NCI-H146 (cell line): ENCODE measurements at regions not wholly inside any gene's neighbourhood (a gene's known extent, or its start where the extent isn't known, plus 50 kb on each side); places are given as distances from the start of the nearest gene placed in this dataset.
"Not testable (repeated sequence)": the region's sequence is repeated elsewhere in the genome, so short reads cannot be mapped to it uniquely, and the experiment has no call there.

Source experiments
- DNase-seq: peaks from one replicate; lab custom pipeline; 2025; lab: John Stamatoyannopoulos, UW

DNA sequence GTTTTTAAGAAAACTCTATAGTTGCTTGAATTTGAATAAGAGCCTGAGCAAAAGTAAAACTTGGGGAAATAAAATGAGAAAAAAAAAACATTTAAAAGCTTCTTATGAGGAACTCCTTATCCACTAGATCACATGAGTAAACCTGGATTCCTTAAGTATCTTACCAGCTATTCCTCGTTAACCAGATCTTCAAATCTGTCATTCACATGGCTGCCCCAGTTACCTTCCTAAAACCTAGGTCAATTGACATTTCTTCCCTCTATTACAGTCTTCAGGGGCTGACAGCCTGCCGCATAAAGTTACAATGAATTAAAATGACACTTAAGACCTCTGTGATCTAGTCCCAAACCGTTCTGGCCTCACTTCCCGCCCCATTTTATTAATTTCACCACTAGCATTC, 583.6 kb downstream of the NR2F2 start:
- DNase-seq = no peak

DNA sequence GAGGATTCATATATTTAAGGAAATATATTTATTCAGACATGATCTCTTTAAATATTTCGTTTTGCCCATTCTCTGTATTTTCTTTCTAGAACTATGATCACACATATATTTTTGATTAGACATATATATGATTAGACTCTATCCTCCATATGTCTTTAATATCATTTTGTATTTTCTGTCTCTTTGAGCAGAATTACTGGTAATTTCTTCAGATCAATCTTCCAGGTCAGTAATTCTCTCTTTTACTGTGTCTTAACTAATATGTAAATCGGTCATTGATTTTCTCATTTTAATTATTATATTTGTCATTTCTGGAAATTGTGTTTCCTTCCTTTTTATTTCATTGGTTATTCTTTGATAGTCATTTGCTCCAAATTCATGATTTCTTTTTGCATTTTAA, 586.2 kb downstream of the NR2F2 start:
- DNase-seq = no peak

DNA sequence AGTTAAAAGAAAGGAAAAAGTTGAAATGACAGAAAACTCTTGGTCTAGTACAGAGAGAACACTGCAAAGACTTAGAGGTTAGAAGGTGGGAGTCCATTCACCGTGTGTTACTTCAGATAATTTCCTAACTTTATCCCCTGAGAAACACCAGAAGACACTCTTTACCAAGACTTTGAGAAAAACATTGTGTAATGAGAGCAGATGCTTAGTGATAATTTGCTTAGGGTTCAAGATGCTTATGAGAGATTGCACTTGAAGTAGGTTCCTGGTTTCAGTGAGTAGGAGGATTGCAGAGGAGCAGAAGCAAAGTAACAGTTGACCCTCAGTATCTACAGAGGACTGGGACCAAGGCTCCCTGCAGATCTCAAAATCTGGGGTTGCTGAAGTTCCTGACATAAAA, 594.1 kb downstream of the NR2F2 start:
- DNase-seq = no peak

DNA sequence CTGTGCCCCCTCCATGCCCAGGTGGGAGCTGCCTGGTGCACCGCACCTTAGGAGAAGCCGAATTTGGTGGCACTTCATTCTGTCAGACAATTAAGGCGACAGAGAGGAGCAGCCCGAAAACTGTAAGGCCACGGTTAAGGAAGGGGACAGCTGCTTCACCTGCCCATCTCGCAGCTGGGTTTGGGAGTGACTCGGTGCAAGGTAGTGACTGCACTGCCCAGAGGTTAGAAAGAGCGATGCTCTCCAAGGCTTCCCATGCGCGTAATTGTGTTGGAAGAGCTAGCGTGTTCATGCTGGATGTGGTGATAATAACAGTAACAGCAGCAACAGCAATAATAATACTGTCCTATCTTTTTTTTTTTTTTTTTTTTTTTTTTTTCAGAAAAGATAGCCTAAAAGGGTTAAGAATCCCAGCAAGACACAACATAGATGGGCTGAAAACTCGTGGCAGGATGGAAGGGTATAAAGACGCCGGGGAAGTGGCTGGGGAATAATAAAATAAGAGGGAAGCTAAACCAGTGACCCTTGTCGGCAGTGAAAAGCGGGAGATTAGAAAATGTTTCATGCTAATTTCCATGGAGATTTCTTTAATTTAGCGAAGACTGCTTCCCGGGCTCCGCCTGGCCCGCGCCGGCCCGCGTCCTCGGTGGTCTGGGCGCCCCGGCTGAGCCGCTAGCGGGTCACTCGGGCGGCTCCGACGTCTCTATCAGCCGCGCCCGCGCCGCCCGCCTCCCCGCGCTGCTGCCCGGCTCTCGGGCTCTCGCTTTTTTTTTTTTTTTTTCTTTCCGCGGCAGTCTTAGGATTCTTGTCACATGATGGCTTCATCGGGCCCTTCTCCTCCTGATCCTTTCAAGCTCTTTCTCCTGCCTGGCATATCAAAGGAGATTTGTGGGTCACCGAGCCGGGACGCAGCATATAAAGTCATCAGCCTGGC, 617.1 kb downstream of the NR2F2 start:
- DNase-seq = no peak

DNA sequence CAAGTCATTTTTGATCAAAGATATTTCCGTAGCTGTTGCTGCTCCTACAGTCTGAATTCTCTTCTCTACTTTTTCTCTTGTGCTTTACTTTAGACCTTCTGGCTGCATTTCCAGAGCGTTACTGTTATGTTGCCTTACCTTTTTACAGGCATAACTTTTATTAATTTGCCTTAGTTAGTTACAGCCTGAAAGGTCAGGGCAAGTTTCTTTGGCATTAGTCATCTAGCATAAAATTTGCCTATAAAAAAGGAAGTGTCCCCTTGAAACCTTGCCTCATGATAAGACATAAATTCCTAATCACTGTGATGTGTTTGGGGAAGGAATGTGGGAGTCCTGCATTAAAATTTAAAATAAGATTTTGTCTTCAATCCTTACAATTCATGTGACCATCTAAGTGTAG, 618.5 kb downstream of the NR2F2 start:
- DNase-seq = no peak

DNA sequence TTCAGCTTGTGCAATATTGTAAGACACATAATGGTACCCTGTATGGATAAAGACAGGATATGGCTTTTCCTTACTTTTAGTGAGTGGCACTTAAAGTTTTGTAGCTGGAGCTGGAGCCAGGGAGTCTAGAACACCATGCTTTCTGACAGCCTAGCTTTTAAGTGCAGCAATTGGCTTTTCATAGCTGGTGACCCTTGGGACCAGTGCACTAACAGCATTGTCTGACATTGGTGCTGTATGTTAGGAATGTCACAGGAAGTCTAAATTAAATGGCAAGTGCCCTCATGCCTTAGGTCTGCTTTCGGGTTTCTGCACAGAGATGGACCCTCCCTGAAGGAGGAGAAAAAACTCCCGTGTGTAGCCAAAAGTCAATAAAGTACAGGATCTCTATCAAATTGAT, 628.2 kb downstream of the NR2F2 start:
- no peak for DNase-seq

DNA sequence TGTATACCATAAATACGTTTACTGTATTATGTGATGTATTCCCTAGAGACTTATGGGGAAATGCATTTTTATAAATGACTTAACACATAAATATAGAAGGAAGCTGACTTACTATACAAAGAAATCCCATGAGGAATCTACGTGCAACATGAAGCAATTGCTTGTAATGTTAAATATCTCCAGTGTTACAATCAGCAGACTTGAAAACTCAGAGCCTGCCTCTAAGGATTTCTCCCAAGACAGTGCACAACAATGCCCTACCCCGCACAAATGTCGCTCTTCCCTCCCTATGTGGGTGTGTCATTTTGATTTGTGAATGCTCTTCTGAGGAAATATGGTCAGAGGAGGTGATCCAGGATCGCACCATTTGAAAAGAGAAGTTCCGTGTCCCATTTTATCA, 629.0 kb downstream of the NR2F2 start:
- DNase-seq = no peak

DNA sequence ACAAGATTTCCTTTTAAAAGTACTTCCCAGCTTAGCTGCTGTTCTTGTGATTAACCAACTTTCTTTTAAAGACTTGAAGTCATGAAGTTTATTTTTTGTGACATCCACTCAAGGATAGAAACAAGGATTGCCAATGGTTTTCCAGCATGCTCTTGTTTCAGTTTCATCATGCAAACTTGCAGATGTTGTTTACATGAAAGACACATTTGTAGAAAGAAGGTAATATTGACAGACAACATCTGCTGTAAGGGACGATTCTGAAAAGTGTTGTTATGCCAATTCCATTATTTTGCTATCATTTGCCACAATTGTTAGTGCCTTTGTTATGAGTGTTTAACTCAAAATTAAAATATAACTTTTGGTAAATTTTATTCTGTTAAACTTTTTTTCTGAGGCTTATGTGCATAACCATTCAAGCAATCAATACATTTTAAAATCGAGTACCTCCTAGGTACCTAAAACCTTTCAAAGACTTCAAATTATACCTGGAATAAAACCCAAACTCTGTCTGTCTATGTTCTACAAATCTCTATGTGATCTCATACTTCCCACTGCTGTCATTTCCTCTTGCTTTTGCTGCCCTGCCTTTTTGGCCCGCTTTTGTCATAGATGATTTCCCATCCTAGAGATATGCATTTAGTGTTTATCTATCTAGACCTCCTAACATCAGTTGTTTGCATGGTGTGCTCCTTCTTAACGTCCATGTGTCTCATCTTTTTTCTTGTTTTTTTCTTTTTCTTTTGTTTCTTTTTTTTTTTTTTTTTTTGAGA, 630.4 kb downstream of the NR2F2 start:
- no peak for DNase-seq

DNA sequence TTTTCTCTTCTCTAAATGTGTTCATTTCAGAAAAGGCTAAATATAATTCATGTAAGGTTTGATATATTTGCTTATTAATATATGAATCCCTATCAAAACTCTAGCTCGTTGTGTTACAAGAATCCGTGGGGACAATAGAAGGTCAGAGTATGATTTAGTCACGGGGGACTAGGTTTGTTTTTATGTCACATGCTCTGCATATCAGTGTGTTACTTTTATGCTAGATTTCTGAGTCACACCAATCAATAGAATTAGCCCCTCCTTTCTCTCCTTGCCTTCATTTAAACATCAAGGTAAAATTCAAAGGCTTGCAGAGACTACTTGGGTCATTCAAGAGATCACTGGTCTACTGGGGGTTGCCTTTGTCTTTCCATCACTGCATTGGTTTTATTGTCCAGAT, 636.1 kb downstream of the NR2F2 start:
- DNase-seq = no peak

DNA sequence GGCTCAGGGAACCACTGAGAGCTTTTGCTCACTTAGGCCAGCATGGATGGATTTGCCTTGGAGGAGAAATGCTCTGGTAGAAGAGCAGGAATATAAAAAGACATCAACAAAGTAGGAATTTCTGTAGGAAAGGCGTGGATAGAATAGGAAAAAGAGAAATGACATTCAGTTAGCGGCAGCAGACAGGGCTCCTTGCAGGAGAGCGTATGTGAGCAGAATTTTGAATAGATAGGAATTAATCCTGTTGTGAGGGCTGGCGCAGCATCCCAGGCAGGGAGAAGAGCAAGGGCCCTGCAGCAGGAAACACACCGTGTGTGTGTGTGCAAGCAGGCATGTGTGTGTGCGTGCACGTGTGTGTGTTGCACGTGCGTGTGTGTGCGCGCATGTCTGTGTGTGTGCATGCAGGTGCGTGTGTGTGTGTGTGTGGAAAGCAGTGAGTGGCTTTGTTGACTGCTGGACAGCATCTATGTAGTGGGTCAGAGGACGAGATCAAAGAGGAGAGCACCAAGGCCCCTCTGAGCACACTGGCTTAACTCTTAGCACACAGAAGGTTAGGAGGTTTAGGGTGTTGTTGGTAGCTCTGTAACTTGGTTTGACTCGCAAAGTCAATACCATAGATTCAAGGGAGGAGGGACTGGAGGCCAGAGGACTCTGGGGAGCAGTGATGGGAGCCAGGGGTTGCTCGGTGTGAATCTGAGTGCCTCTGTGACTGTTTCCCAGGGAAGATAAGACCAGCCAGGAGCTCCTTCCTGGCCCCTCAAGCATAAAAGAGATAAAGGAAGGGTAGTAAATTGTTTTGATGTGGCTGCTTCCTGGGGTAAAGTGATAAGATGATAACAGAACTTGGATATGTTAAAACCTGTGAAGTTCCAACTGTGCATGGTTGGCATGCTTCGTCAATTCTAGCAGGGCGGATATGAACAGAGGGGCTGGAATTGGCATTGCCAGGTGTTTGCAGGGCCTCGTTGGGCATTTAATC, 639.5 kb downstream of the NR2F2 start:
- DNase-seq = no peak

DNA sequence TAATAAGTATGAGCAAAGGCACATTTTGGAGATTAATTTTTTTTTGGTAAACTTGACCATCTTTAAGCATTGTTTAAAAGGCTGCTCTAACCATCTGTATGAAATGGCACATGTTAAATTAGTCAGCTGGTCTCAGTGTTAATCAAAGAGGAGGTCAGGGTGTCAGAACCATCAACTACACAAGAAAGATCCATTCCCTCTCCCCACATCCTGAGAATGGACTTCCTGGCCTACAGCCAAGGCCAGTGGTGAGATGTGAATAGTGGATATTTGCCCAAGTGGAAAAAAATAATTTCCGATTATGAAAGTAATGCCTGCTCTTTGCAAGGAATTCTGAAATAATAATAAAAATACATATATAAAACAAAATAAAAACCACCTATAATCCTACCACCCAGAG, 641.7 kb downstream of the NR2F2 start:
- DNase-seq = no peak

DNA sequence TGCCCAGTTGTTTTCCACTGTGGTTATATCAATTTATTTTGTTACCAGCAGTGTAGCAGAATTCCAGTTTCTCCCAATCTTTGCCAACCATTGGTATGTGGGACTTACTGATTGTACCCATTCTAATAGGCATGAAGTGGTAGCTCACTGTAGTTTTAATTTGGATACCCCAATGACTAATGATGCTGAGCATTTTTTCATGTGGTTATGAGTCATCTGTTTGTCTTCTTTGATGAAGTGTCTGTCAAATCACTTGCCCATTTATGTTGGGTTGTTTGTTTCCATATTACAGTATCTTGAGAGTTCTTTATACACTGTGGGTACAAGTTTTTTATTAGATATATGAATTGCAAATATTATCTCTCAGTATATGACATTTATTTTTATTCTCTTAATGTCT, 644.3 kb downstream of the NR2F2 start:
- no peak for DNase-seq

DNA sequence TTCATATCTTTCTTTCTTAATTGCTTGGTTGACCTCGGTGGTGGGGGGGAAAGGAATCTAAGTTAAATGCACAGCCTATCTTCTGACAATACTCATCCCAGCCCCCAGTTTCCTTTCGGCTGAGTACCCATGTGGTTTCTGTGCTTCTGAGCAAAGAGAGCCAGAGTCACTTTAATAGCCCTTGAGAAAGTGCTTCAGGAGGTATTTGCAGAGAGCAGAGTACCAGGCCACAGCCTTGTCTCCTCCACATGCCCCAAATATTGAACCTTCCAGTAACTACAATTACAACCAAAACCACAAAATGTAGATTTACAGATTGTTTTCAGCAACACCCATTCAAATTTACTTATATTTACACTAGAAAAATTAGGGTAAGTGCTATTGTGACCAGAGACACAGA, 647.4 kb downstream of the NR2F2 start:
- no peak for DNase-seq

DNA sequence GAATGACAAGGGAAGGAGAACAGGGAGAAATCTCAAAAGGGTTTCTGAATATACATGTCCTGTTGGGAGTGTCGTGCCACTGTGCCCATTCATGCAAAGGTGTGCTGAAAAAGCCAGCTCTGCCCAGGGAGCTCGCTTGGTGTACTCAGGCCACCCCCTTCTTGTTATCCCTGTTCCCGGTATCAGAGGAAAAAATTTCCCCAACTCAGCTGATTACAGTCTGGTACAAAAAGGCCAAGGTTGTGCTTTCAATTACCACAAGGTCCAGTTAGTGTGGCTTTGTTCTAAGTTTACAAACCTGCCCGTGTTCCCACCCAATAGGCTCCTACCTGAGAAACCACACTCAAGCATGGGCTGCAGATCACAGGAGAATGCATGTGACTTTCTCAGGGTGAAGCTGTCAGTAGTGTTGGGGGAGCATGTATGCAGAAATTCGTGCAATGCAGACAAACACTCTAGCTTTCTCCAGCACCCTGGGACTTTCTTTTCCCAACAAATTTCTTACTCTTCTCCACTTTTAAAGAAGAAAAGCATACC, 648.5 kb downstream of the NR2F2 start:
- no peak for DNase-seq

DNA sequence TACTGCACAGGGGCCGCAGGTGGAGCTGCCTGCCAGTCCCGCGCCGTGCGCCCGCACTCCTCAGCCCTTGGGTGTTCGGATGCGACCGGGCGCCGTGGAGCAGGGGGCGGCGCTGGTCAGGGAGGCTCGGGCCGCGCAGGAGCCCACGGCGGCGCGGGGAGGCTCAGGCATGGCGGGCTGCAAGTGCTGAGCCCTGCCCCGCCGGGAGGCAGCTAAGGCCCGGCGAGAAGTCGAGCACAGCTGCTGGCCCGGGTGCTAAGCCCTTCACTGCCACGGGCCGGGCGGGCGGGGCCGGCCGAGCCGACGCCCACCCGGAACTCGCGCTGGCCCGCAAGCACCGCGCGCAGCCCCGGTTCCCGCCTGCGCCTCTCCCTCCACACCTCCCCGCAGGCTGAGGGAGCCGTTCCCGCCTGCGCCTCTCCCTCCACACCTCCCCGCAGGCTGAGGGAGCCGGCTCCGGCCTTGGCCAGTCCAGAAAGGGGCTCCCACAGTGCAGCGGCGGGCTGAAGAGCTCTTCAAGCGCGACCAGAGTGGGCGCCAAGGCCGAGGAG, 653.7 kb downstream of the NR2F2 start:
- DNase-seq = not testable (repeated sequence)

DNA sequence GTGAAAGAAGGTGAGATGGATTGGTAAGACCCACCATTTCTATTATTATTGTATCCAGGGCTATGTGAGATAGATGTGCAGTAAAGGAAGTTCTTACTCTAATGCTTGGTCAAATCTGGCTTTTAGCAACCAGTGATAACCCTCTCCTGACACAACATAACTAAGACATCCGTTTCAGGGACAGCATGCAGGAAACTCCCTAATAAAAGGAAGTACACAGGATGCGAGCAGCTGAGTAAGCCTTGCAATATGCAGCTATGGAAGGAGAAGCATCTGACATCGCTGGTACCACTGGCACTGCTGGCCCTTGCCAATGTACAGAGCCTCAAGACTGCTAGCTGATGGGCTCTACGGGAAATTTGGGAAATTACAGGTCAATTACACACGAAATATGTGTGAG, 662.3 kb downstream of the NR2F2 start:
- no peak for DNase-seq

DNA sequence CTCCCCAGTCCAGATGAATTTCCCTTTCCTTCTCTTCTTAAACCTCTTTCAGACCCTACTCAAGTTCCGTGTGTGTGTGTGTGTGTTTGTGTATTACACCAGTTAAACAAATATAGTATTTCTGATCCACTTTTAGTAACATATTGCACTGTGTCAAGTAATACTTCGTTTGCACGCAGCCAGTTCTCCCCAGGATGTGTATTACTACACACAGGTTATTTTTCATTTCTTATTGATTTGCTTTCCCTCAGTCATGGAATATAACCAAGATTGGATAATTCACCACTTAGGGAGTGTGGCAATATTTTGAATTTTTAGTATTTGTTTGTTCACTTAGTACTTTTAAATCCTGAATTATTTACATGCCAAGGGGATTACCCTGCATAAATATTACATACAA, 667.0 kb downstream of the NR2F2 start:
- DNase-seq = no peak

DNA sequence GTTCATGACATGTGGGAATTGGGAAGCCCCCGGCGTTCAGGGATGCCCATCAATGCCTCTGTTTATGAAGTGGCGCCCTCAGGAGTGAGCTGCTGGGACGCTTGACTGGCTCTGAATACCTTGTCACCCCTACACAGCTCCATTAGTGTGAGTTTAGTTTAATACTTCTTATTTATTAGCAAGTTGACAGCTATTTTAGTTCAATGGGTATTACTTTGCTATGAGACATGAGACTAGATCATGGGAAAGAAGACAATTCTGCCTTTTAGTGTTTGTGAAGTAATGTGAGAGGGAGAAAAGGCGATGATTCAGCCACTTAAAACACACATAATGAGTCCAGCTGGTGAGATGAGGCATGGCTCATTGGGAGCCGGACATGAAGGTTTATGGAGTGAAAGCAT, 678.5 kb downstream of the NR2F2 start:
- DNase-seq = no peak

DNA sequence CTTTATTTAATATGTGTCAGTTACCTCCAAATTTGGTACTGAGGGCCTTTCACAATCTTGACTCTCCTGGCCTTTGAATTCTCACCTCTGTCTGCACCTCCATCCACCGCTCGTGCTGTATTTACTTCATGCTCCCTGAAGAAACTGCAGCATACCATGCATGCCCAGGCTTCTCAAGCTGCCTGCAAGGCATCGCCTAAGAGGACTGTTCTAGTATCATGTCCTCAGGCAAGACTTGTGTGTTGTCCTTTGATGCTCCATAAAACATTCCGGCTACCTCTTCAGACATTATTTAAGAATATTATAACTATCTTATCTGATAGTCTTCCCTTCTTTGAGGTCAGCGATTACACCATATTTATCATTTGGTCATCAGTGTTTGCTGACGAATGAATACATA, 682.5 kb downstream of the NR2F2 start:
- no peak for DNase-seq

DNA sequence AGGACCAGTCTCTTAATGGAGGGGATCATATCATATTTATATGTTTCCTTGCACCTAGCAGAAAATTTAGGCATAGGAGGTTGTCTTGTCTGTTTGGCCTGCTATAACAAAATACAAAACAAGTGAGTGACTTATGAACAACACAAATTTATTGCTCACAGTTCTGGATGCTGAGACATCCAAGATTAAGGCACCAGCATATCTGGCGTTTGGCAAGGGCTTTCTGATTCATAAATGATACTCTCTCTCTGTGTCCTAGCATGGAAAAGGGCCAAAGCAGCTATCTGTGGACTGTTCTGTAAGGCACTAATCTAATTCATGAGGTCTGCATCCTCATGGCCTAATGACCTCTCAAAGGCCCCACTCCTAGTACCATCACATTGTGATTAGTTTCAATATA, 683.0 kb downstream of the NR2F2 start:
- no peak for DNase-seq

DNA sequence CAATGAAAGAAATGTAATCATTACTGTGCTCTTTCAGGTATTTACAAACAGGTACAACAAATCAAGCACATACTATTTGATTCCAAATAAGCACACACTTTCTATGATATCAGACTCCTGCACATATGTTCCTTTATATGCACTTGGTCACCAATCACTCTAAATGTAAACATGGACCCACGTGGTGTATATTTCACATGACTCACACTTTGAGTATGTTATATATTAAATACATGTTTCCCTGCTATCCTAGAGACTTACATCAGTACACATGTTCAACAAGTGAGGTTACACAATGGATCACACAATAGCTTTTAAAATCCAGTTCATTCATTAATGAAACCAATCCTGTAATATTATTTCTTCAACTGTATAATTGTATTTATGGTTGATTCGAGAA, 683.5 kb downstream of the NR2F2 start:
- no peak for DNase-seq

DNA sequence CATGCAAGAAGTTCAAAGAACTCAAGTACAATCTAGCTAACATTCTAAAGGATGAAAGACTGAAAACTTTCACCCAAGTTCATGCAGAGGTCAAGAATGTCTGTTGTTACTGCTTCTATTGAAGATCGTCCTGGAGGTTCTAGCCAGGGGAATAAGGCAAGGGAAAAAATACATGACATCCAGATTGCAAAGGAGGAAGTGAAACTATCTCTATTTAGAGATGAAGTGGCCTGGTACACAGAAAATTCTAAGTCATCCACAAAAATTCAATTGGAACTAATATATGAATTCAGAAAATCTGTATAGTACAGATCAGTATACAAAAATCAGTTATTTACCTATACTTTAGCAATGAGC, 693.0 kb downstream of the NR2F2 start:
- DNase-seq = no peak
